HFFc6 (cell line): ENCODE measurements at regions not wholly inside any gene's neighbourhood (a gene's known extent, or its start where the extent isn't known, plus 50 kb on each side); places are given as distances from the start of the nearest gene placed in this dataset.
A peak's percentile ranks its signal among the peaks of the same experiment; 100 is the strongest.

Experiments
- DNase-seq: peaks from one replicate; pipeline ENCODE4 v3.0.0-alpha.2; 2018
- H3K27ac Mint-ChIP-seq: 2 replicates; pipeline ENCODE4 v1.8.0; 2020; ENCODE audit warnings: mild to moderate bottlenecking, mixed read lengths
- H3K27me3 Mint-ChIP-seq: 2 replicates; pipeline ENCODE4 v1.8.0; 2021; ENCODE audit warnings: mild to moderate bottlenecking, moderate library complexity, mixed read lengths; ENCODE audit not compliant: insufficient read depth
- H3K36me3 Mint-ChIP-seq: 2 replicates; pipeline ENCODE4 v1.8.0; 2021; ENCODE audit warnings: low read depth, mixed read lengths
- H3K4me1 Mint-ChIP-seq: 2 replicates; pipeline ENCODE4 v1.8.0; 2020; ENCODE audit warnings: low read depth, mixed read lengths
- H3K4me3 Mint-ChIP-seq: 2 replicates; pipeline ENCODE4 v1.8.0; 2020; ENCODE audit warnings: mild to moderate bottlenecking, moderate library complexity, mixed read lengths
- H3K9me3 Mint-ChIP-seq: 2 replicates; pipeline ENCODE4 v1.8.0; 2020; ENCODE audit warnings: mild to moderate bottlenecking, mixed read lengths
- CTCF ChIP-seq: fragments of 200-600 bp; sonication (generic); IDR thresholded peaks from 2 replicates; pipeline ENCODE4 v1.5.0; 2021; ENCODE audit warnings: antibody characterized with exemption, mild to moderate bottlenecking

GRCh38 chr9:119974026-119974425 lies 604.8 kb upstream of the BRINP1 start:
- no peak for TF ChIP-seq CTCF
- H3K9me3 Mint-ChIP-seq: 0 out of 2 replicates have a peak, but pooled peaks cover 4% of the 10 kb centered on the region
- peaks cover 8% of the 10 kb centered on the region; the same call in 1 of the 2 replicates for H3K27me3 Mint-ChIP-seq
- H3K4me3 Mint-ChIP-seq: no peak overlapping the region
- H3K27ac Mint-ChIP-seq: no peak overlapping the region
- no peak for DNase-seq
- no peaks in the 10 kb centered on the region for H3K4me1 Mint-ChIP-seq
- no peaks in the 10 kb centered on the region for H3K36me3 Mint-ChIP-seq

- H3K9me3 Mint-ChIP-seq: no peaks in the 10 kb centered on the region
These were observed 599.8 kb upstream of the BRINP1 start for GRCh38 chr9:119968836-119969707.

GRCh38 chr9:119967867-119968535 lies 598.8 kb upstream of the BRINP1 start:
- H3K9me3 Mint-ChIP-seq: no peaks in the 10 kb centered on the region
- DNase-seq: no peak
- no peak overlapping the region for H3K4me3 Mint-ChIP-seq
- TF ChIP-seq CTCF: no peak
- H3K4me1 Mint-ChIP-seq: peaks cover 15% of the 10 kb centered on the region
- no peaks in the 10 kb centered on the region for H3K36me3 Mint-ChIP-seq
- H3K27ac Mint-ChIP-seq: no peak overlapping the region
- H3K27me3 Mint-ChIP-seq: peaks cover 4% of the 10 kb centered on the region

More at GRCh38 chr9:119968836-119969707, 599.8 kb upstream of the BRINP1 start:
- no peak overlapping the region for H3K27ac Mint-ChIP-seq
- no peak overlapping the region for H3K4me3 Mint-ChIP-seq
- peak; percentile 92 for TF ChIP-seq CTCF
- peak; percentile 62 for DNase-seq
- H3K36me3 Mint-ChIP-seq: no peaks in the 10 kb centered on the region
- H3K4me1 Mint-ChIP-seq: peaks cover 5% of the 10 kb centered on the region
- peaks cover 7% of the 10 kb centered on the region for H3K27me3 Mint-ChIP-seq

- H3K4me1 Mint-ChIP-seq: peaks cover 27% of the 10 kb centered on the region
- no peak for TF ChIP-seq CTCF
- DNase-seq: peak; percentile 89
- peaks cover 2% of the 10 kb centered on the region for H3K27me3 Mint-ChIP-seq
- no peaks in the 10 kb centered on the region for H3K36me3 Mint-ChIP-seq
- H3K27ac Mint-ChIP-seq: peak overlapping the region; percentile 88
- H3K4me3 Mint-ChIP-seq: peak overlapping the region; percentile 76
- H3K9me3 Mint-ChIP-seq: no peaks in the 10 kb centered on the region
These were observed 594.6 kb upstream of the BRINP1 start for GRCh38 chr9:119963798-119964372.

GRCh38 chr9:119963258-119963797 lies 594.1 kb upstream of the BRINP1 start:
- Mint-ChIP-seq H3K4me1 (peaks cover 27% of the 10 kb centered on the region), H3K36me3 (no peaks in the 10 kb centered on the region), H3K9me3 (no peaks in the 10 kb centered on the region), H3K27ac (peak overlapping the region; percentile 88), H3K4me3 (peak overlapping the region; percentile 76), H3K27me3 (peaks cover 2% of the 10 kb centered on the region)
- TF ChIP-seq CTCF: no peak
- DNase-seq: peak; percentile 87
